Astrocyte (in vitro differentiated cells and primary cell): ENCODE measurements at regions not wholly inside any gene's neighbourhood (a gene's known extent, or its start where the extent isn't known, plus 50 kb on each side); places are given as distances from the start of the nearest gene placed in this dataset.

Experiments used
- DNase-seq: peaks from one replicate; pipeline ENCODE4 v3.0.0-alpha.2; 2010; ENCODE audit warnings: low read depth
- FAIRE-seq: peaks from 2 replicates; lab custom pipeline; 2011; peaks lifted over from hg19 to GRCh38; lab: Jason Lieb, UNC
- H2AFZ ChIP-seq: 2 replicates; pipeline ENCODE4 v1.6.0; 2012; ENCODE audit warnings: low read depth, low read length, inconsistent platforms
- H3K27ac ChIP-seq: 2 replicates; pipeline ENCODE4 v1.5.1; 2011; ENCODE audit warnings: low read depth, low read length, inconsistent platforms
- H3K27me3 ChIP-seq: 2 replicates; pipeline ENCODE4 v1.6.0; 2011; ENCODE audit warnings: low read length, inconsistent platforms; ENCODE audit not compliant: insufficient read depth
- H3K36me3 ChIP-seq: 2 replicates; pipeline ENCODE4 v1.5.1; 2011; ENCODE audit warnings: low read length, inconsistent platforms; ENCODE audit not compliant: insufficient read depth
- H3K4me1 ChIP-seq: 2 replicates; pipeline ENCODE4 v1.5.1; 2011; ENCODE audit warnings: low read length, inconsistent platforms; ENCODE audit not compliant: insufficient read depth
- H3K4me2 ChIP-seq: 2 replicates; pipeline ENCODE4 v1.6.0; 2012; ENCODE audit warnings: low read length, inconsistent platforms
- H3K4me3 ChIP-seq: 2 replicates; pipeline ENCODE4 v1.5.1; 2011; ENCODE audit warnings: low read depth, mild to moderate bottlenecking, low read length, inconsistent platforms; ENCODE audit not compliant: insufficient read depth
- H3K79me2 ChIP-seq: 2 replicates; pipeline ENCODE4 v1.6.0; 2012; ENCODE audit warnings: mild to moderate bottlenecking, low read length, inconsistent platforms; ENCODE audit not compliant: insufficient read depth
- H3K9ac ChIP-seq: 2 replicates; pipeline ENCODE4 v1.6.0; 2012; ENCODE audit warnings: mild to moderate bottlenecking, low read length, inconsistent platforms
- H3K9me3 ChIP-seq: 2 replicates; pipeline ENCODE4 v1.5.1; 2012; ENCODE audit warnings: low read depth, mild to moderate bottlenecking, low read length, inconsistent platforms; ENCODE audit not compliant: insufficient read depth
- H4K20me1 ChIP-seq: 2 replicates; pipeline ENCODE4 v1.6.0; 2012; ENCODE audit warnings: low read length, inconsistent platforms; ENCODE audit not compliant: insufficient read depth
- H3K27ac Mint-ChIP-seq: one replicate; pipeline ENCODE4 v1.8.0; 2021; ENCODE audit warnings: mild to moderate bottlenecking, mixed read lengths; ENCODE audit not compliant: unreplicated experiment
- H3K27me3 Mint-ChIP-seq: one replicate; pipeline ENCODE4 v1.8.0; 2021; ENCODE audit warnings: low read depth, mixed read lengths; ENCODE audit not compliant: unreplicated experiment
- H3K36me3 Mint-ChIP-seq: one replicate; pipeline ENCODE4 v1.8.0; 2021; ENCODE audit warnings: low read depth, mixed read lengths; ENCODE audit not compliant: unreplicated experiment
- H3K4me1 Mint-ChIP-seq: one replicate; pipeline ENCODE4 v1.8.0; 2021; ENCODE audit warnings: low read depth, mixed read lengths; ENCODE audit not compliant: unreplicated experiment
- H3K4me3 Mint-ChIP-seq: one replicate; pipeline ENCODE4 v1.8.0; 2021; ENCODE audit warnings: mild to moderate bottlenecking, moderate library complexity, mixed read lengths; ENCODE audit not compliant: unreplicated experiment
- H3K9me3 Mint-ChIP-seq: one replicate; pipeline ENCODE4 v1.8.0; 2021; ENCODE audit warnings: mild to moderate bottlenecking, mixed read lengths; ENCODE audit not compliant: unreplicated experiment
- CTCF ChIP-seq: IDR thresholded peaks from 2 replicates; pipeline ENCODE4 v1.5.1; 2011; ENCODE audit warnings: low read depth, mild to moderate bottlenecking, inconsistent platforms, low read length, moderate library complexity; ENCODE audit not compliant: insufficient read depth
- EZH2 ChIP-seq: IDR thresholded peaks from 2 replicates; pipeline ENCODE4 v1.6.1; 2012; ENCODE audit warnings: mild to moderate bottlenecking, low read length, inconsistent platforms; ENCODE audit not compliant: insufficient read depth

- H3K36me3 Mint-ChIP-seq: no peaks in the 10 kb centered on the region
- TF ChIP-seq EZH2 (no peak), CTCF (no peak)
- no peaks in the 10 kb centered on the region for H3K36me3 ChIP-seq
- H3K9me3 Mint-ChIP-seq: no peaks in the 10 kb centered on the region
- no peaks in the 10 kb centered on the region for H3K4me1 ChIP-seq
- no peak overlapping the region for H3K4me3 ChIP-seq
- H3K4me1 Mint-ChIP-seq: peaks cover 11% of the 10 kb centered on the region
- H3K4me2 ChIP-seq: no peak overlapping the region
- no peak overlapping the region for H3K27ac ChIP-seq
- peaks cover 2% of the 10 kb centered on the region for H3K9me3 ChIP-seq
- H3K4me3 Mint-ChIP-seq: no peak overlapping the region
- no peaks in the 10 kb centered on the region for H3K79me2 ChIP-seq
- H3K27me3 Mint-ChIP-seq: peaks cover 24% of the 10 kb centered on the region
- DNase-seq: no peak
- no peak overlapping the region for H3K9ac ChIP-seq
- no peak overlapping the region for H2AFZ ChIP-seq
- no peaks in the 10 kb centered on the region for H3K27me3 ChIP-seq
- H3K27ac Mint-ChIP-seq: no peak overlapping the region
- FAIRE-seq: no peak
- H4K20me1 ChIP-seq: no peaks in the 10 kb centered on the region
These were observed 411.7 kb upstream of the EEF2KMT start for GRCh38 chr16:5509336-5509735.

DNA sequence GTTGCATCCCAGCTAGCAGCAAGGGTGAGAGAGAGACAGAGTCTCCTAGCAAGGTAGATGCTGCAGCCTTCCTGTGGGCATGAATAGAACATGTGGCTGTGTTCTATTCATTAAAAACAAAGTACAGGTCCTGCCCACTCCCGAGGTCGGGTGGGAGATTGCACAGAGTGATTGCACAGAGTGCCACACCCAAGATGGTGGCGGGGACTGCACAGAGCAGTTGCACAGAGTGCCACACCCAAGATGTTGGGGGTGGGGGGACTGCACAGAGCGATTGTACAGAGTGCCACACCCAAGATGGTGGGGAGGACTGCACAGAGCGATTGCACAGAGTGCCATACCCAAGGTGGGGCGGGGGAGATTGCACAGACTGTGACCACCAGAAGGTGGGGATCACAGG, 410.8 kb upstream of the EEF2KMT start:
- H3K27ac ChIP-seq: no peak overlapping the region
- H2AFZ ChIP-seq: no peak overlapping the region
- no peak overlapping the region for H3K4me2 ChIP-seq
- H3K36me3 Mint-ChIP-seq: no peaks in the 10 kb centered on the region
- TF ChIP-seq CTCF (no peak), EZH2 (no peak)
- H3K27ac Mint-ChIP-seq: no peak overlapping the region
- H4K20me1 ChIP-seq: no peaks in the 10 kb centered on the region
- H3K4me3 ChIP-seq: no peak overlapping the region
- peaks cover 11% of the 10 kb centered on the region for H3K4me1 Mint-ChIP-seq
- H3K9me3 Mint-ChIP-seq: no peaks in the 10 kb centered on the region
- H3K36me3 ChIP-seq: no peaks in the 10 kb centered on the region
- H3K27me3 Mint-ChIP-seq: peaks cover 29% of the 10 kb centered on the region
- H3K4me3 Mint-ChIP-seq: no peak overlapping the region
- peaks cover 2% of the 10 kb centered on the region for H3K9me3 ChIP-seq
- H3K79me2 ChIP-seq: no peaks in the 10 kb centered on the region
- no peak for DNase-seq
- no peak for FAIRE-seq
- H3K9ac ChIP-seq: no peak overlapping the region
- H3K27me3 ChIP-seq: no peaks in the 10 kb centered on the region
- no peaks in the 10 kb centered on the region for H3K4me1 ChIP-seq

DNA sequence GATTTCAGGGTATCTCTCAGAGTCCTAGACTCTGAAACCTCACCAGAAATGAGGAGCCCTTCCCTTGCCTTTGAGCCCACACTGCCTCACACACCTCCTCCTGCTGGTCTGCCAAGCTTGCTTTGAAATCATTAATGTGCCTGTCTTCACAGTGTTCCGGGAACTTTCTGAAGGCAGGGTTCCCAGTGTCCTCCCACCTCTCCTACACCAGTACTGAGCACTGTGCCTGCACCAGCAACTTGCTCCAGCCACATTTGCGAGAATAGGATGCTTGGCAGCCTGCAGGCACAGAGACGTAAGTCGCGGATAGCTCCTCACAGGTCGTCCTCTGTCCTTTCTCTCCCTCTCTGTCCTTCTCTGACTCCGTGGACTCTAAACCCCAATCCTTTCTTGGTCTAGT, 408.4 kb upstream of the EEF2KMT start:
- peaks cover 5% of the 10 kb centered on the region for H3K4me1 Mint-ChIP-seq
- peaks cover 2% of the 10 kb centered on the region for H3K9me3 ChIP-seq
- H3K4me3 Mint-ChIP-seq: no peak overlapping the region

More for the DNA sequence above, 408.4 kb upstream of the EEF2KMT start:
- H3K4me2 ChIP-seq: no peak overlapping the region
- H3K79me2 ChIP-seq: no peaks in the 10 kb centered on the region
- no peaks in the 10 kb centered on the region for H3K36me3 ChIP-seq
- FAIRE-seq: no peak
- no peaks in the 10 kb centered on the region for H3K36me3 Mint-ChIP-seq
- no peak for DNase-seq
- H3K27ac Mint-ChIP-seq: no peak overlapping the region
- no peaks in the 10 kb centered on the region for H3K9me3 Mint-ChIP-seq
- H4K20me1 ChIP-seq: no peaks in the 10 kb centered on the region
- H3K27me3 ChIP-seq: no peaks in the 10 kb centered on the region
- H3K9ac ChIP-seq: no peak overlapping the region
- H3K27ac ChIP-seq: no peak overlapping the region
- H2AFZ ChIP-seq: no peak overlapping the region
- peaks cover 43% of the 10 kb centered on the region for H3K27me3 Mint-ChIP-seq
- no peaks in the 10 kb centered on the region for H3K4me1 ChIP-seq
- TF ChIP-seq EZH2: no peak
- no peak for TF ChIP-seq CTCF
- H3K4me3 ChIP-seq: no peak overlapping the region
